ENCODE measurements at regions not wholly inside any gene's neighbourhood (a gene's known extent, or its start where the extent isn't known, plus 50 kb on each side); places are given as distances from the start of the nearest gene placed in this dataset.

GRCh38 chr1:189374816-189375215 lies 1102.8 kb downstream of the BRINP3 start:
- TF ChIP-seq CTCF (IDR thresholded peaks at IDR 0.05) = no peak
- TF ChIP-seq POLR2A (IDR thresholded peaks at IDR 0.05) = no peak

Measured in body of pancreas (tissue), 4 donors.